Liver (tissue), 8 donors: ENCODE measurements at regions not wholly inside any gene's neighbourhood (a gene's known extent, or its start where the extent isn't known, plus 50 kb on each side); places are given as distances from the start of the nearest gene placed in this dataset.

Experiments used
- DNase-seq: peaks from one replicate; pipeline ENCODE4 v3.0.0-alpha.2; 2017; ENCODE audit warnings: low spot score
- H3K27ac ChIP-seq, 2 donors: one replicate each; pipeline ENCODE4 v1.7.0; 2013; ENCODE audit warnings: inconsistent platforms in 2 of 2, low read length in 2 of 2, control low read depth in 1 of 2, low read depth in 1 of 2, mild to moderate bottlenecking in 1 of 2
- H3K27me3 ChIP-seq, 4 donors: one replicate each; pipeline versions ENCODE4 v1.6.1 to v1.7.0; 2013; ENCODE audit warnings: low read length in 3 of 4, inconsistent platforms in 1 of 4, mild to moderate bottlenecking in 1 of 4, moderate library complexity in 1 of 4; ENCODE audit not compliant: control insufficient read depth in 4 of 4, insufficient read depth in 4 of 4
- H3K36me3 ChIP-seq, 4 donors: one replicate each; pipeline versions ENCODE4 v1.6.1 to v1.7.0; 2013; ENCODE audit warnings: low read length in 3 of 4, mild to moderate bottlenecking in 3 of 4, low read depth in 1 of 4, moderate library complexity in 1 of 4; ENCODE audit not compliant: control insufficient read depth in 4 of 4, insufficient read depth in 3 of 4
- H3K4me1 ChIP-seq, 4 donors: one replicate each; pipeline versions ENCODE4 v1.6.1 to v1.7.0; 2013; ENCODE audit warnings: low read length in 3 of 4, mild to moderate bottlenecking in 3 of 4, moderate library complexity in 1 of 4; ENCODE audit not compliant: control insufficient read depth in 4 of 4, insufficient read depth in 4 of 4
- H3K4me3 ChIP-seq, 3 donors: one replicate each; pipeline versions ENCODE4 v1.6.1 to v1.7.0; 2013; ENCODE audit warnings: low read length in 3 of 3, control low read depth in 1 of 3, low read depth in 1 of 3, mild to moderate bottlenecking in 1 of 3
- H3K9ac ChIP-seq, 2 donors: one replicate each; pipeline ENCODE4 v1.7.0; 2013; ENCODE audit warnings: low read length in 2 of 2, mild to moderate bottlenecking in 2 of 2, moderate library complexity in 2 of 2, control low read depth in 1 of 2, low read depth in 1 of 2
- H3K9me3 ChIP-seq, 4 donors: one replicate each; pipeline versions ENCODE4 v1.6.1 to v1.7.0; 2013; ENCODE audit warnings: low read length in 3 of 4; ENCODE audit not compliant: control insufficient read depth in 4 of 4
- EGR1 ChIP-seq, 2 donors: IDR thresholded peaks; 2 replicates each; pipeline ENCODE4 v1.6.1; 2016 to 2018; ENCODE audit warnings: antibody characterized with exemption in 2 of 2, low read depth in 2 of 2
- FOXA1 ChIP-seq: IDR thresholded peaks from 2 replicates; pipeline ENCODE4 v1.6.1; 2016; ENCODE audit warnings: antibody characterized with exemption
- FOXA2 ChIP-seq: IDR thresholded peaks from 2 replicates; pipeline ENCODE4 v1.6.1; 2016; ENCODE audit warnings: antibody characterized with exemption
- GABPA ChIP-seq, 2 donors: IDR thresholded peaks in 1 of 2; conservative IDR thresholded peaks in 1 of 2; 2 replicates each; pipeline ENCODE4 v1.6.1; 2016; ENCODE audit warnings: antibody characterized with exemption in 2 of 2, mild to moderate bottlenecking in 1 of 2, moderate library complexity in 1 of 2
- HNF4A ChIP-seq, 2 donors: conservative IDR thresholded peaks; 2 replicates each; pipeline ENCODE4 v1.6.1; 2016; ENCODE audit warnings: antibody characterized with exemption in 2 of 2, mild to moderate bottlenecking in 2 of 2
- HNF4G ChIP-seq: IDR thresholded peaks from 2 replicates; pipeline ENCODE4 v1.6.1; 2016; ENCODE audit warnings: antibody characterized with exemption
- JUND ChIP-seq, 2 donors: IDR thresholded peaks; 2 replicates each; pipeline ENCODE4 v1.6.1; 2016; ENCODE audit warnings: antibody characterized with exemption in 2 of 2
- NR2F2 ChIP-seq: IDR thresholded peaks from 2 replicates; pipeline ENCODE4 v1.6.1; 2016; ENCODE audit warnings: antibody characterized with exemption
- RAD21 ChIP-seq, 2 donors: IDR thresholded peaks; 2 replicates each; pipeline ENCODE4 v1.6.1; 2016; ENCODE audit warnings: antibody characterized with exemption in 2 of 2, mild to moderate bottlenecking in 2 of 2
- RXRA ChIP-seq, 2 donors: IDR thresholded peaks; 2 replicates each; pipeline ENCODE4 v1.6.1; 2017 to 2018; ENCODE audit warnings: antibody characterized with exemption in 2 of 2, mild to moderate bottlenecking in 1 of 2
- SP1 ChIP-seq: IDR thresholded peaks from 2 replicates; pipeline ENCODE4 v1.6.1; 2018; ENCODE audit warnings: antibody characterized with exemption, mild to moderate bottlenecking
- TAF1 ChIP-seq: conservative IDR thresholded peaks from 2 replicates; pipeline ENCODE4 v1.6.1; 2016; ENCODE audit warnings: antibody characterized with exemption, mild to moderate bottlenecking
- YY1 ChIP-seq: IDR thresholded peaks from 2 replicates; pipeline ENCODE4 v1.6.1; 2016; ENCODE audit warnings: antibody characterized with exemption, mild to moderate bottlenecking
- WGBS: extraction: QIAGEN DNeasy Blood & Tissue Kit; methylation state at CpG from one replicate; pipeline ENCODE4 v1.1.7; 2013; 5-methylcytosine and 5-hydroxymethylcytosine counted together
- TF ChIP-seq, protein P1 (sequence below): fragments of 150-350 bp; IDR thresholded peaks from 2 replicates; pipeline ENCODE4 v1.5.1; 2017; ENCODE audit warnings: improper control_type of control experiment, low read depth, low read length; ENCODE audit not compliant: missing input control
- TF ChIP-seq, protein P2 (sequence below): IDR thresholded peaks from 2 replicates; pipeline ENCODE4 v1.6.1; 2016; ENCODE audit warnings: antibody characterized with exemption, mild to moderate bottlenecking
- TF ChIP-seq, protein P3 (sequence below): IDR thresholded peaks from 2 replicates; pipeline ENCODE4 v1.6.1; 2016; ENCODE audit warnings: antibody characterized with exemption
- TF ChIP-seq, protein P4 (sequence below): IDR thresholded peaks from 2 replicates; pipeline ENCODE4 v1.6.1; 2016; ENCODE audit warnings: antibody characterized with exemption
- TF ChIP-seq, protein P5 (sequence below): IDR thresholded peaks from 2 replicates; pipeline ENCODE4 v1.6.1; 2016; ENCODE audit warnings: antibody characterized with exemption
- donor health status: healthy.
- donor health status: healthy.
- donor health status: healthy.
- donor health status: healthy.
- donor health status: healthy.

DNA sequence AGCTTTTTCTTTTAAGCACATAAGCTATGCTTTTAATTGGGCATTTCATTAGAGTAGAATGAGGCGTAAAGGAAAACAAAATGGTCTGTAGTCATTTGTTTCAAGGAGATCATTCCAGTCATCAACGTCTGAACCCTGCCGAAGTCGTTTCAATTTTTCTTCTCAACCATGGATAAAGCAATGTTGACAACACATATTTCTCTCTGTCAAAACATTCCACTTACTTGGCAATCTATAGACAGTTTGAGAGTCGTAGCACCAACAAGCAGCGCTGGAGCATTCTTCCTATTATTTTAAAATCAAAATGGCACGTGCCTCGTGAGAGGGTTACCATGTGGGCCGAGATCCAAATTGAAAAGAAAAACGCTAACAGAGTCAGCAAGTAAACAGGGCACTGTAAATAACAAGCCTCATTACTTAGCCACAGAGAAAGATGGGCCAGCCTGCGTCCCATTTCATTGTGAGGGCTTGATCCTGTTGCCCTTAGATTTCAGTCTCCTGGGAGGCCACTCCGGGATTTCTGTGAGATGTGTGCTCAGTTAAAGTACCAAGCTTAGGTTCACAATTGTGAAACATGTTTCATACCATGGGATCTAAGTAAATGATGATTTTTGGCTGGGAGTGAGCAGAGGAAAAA lies 422.9 kb downstream of the DTWD2 start:
- no peaks in the 10 kb centered on the region for H3K36me3 ChIP-seq
- no peaks in the 10 kb centered on the region for H3K9me3 ChIP-seq
- no peak overlapping the region for H3K4me3 ChIP-seq
- DNase-seq = no peak
- H3K4me1 ChIP-seq = no peaks in the 10 kb centered on the region
- no peak overlapping the region for H3K9ac ChIP-seq
- no peak overlapping the region for H3K27ac ChIP-seq
- TF ChIP-seq RXRA (IDR thresholded peaks at IDR 0.05) = no peak
- no peak for TF ChIP-seq SP1
- TF ChIP-seq TAF1 = no peak
- no peak for TF ChIP-seq JUND (IDR thresholded peaks at IDR 0.05)
- no peak for TF ChIP-seq RAD21 (IDR thresholded peaks at IDR 0.05)
- TF ChIP-seq, protein P1, sequence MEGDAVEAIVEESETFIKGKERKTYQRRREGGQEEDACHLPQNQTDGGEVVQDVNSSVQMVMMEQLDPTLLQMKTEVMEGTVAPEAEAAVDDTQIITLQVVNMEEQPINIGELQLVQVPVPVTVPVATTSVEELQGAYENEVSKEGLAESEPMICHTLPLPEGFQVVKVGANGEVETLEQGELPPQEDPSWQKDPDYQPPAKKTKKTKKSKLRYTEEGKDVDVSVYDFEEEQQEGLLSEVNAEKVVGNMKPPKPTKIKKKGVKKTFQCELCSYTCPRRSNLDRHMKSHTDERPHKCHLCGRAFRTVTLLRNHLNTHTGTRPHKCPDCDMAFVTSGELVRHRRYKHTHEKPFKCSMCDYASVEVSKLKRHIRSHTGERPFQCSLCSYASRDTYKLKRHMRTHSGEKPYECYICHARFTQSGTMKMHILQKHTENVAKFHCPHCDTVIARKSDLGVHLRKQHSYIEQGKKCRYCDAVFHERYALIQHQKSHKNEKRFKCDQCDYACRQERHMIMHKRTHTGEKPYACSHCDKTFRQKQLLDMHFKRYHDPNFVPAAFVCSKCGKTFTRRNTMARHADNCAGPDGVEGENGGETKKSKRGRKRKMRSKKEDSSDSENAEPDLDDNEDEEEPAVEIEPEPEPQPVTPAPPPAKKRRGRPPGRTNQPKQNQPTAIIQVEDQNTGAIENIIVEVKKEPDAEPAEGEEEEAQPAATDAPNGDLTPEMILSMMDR = no peak
- TF ChIP-seq, protein P2, sequence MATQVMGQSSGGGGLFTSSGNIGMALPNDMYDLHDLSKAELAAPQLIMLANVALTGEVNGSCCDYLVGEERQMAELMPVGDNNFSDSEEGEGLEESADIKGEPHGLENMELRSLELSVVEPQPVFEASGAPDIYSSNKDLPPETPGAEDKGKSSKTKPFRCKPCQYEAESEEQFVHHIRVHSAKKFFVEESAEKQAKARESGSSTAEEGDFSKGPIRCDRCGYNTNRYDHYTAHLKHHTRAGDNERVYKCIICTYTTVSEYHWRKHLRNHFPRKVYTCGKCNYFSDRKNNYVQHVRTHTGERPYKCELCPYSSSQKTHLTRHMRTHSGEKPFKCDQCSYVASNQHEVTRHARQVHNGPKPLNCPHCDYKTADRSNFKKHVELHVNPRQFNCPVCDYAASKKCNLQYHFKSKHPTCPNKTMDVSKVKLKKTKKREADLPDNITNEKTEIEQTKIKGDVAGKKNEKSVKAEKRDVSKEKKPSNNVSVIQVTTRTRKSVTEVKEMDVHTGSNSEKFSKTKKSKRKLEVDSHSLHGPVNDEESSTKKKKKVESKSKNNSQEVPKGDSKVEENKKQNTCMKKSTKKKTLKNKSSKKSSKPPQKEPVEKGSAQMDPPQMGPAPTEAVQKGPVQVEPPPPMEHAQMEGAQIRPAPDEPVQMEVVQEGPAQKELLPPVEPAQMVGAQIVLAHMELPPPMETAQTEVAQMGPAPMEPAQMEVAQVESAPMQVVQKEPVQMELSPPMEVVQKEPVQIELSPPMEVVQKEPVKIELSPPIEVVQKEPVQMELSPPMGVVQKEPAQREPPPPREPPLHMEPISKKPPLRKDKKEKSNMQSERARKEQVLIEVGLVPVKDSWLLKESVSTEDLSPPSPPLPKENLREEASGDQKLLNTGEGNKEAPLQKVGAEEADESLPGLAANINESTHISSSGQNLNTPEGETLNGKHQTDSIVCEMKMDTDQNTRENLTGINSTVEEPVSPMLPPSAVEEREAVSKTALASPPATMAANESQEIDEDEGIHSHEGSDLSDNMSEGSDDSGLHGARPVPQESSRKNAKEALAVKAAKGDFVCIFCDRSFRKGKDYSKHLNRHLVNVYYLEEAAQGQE = no peak
- TF ChIP-seq HNF4A (conservative IDR thresholded peaks at IDR 0.05) = no peak
- no peak for TF ChIP-seq FOXA1
- TF ChIP-seq YY1 = no peak
- TF ChIP-seq, protein P3, sequence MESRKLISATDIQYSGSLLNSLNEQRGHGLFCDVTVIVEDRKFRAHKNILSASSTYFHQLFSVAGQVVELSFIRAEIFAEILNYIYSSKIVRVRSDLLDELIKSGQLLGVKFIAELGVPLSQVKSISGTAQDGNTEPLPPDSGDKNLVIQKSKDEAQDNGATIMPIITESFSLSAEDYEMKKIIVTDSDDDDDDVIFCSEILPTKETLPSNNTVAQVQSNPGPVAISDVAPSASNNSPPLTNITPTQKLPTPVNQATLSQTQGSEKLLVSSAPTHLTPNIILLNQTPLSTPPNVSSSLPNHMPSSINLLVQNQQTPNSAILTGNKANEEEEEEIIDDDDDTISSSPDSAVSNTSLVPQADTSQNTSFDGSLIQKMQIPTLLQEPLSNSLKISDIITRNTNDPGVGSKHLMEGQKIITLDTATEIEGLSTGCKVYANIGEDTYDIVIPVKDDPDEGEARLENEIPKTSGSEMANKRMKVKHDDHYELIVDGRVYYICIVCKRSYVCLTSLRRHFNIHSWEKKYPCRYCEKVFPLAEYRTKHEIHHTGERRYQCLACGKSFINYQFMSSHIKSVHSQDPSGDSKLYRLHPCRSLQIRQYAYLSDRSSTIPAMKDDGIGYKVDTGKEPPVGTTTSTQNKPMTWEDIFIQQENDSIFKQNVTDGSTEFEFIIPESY = no peak
- TF ChIP-seq, protein P4, sequence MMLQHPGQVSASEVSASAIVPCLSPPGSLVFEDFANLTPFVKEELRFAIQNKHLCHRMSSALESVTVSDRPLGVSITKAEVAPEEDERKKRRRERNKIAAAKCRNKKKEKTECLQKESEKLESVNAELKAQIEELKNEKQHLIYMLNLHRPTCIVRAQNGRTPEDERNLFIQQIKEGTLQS = no peak
- TF ChIP-seq, protein P5, sequence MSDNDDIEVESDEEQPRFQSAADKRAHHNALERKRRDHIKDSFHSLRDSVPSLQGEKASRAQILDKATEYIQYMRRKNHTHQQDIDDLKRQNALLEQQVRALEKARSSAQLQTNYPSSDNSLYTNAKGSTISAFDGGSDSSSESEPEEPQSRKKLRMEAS = no peak
- no peak for TF ChIP-seq EGR1 (IDR thresholded peaks at IDR 0.05; ENCODE audit: low read depth in 2 of 2)
- no peak for TF ChIP-seq NR2F2
- TF ChIP-seq GABPA (IDR thresholded peaks at IDR 0.05 in 1 of 2, conservative IDR thresholded peaks at IDR 0.05 in 1 of 2) = no peak
- no peak for TF ChIP-seq HNF4G
- no peak for TF ChIP-seq FOXA2
- WGBS = 80% methylated on average over 12 of the region's 12 CpGs
- H3K27me3 ChIP-seq = peaks cover 0 to 2% (median 0%) of the 10 kb centered on the region in 4 donors
